ENCODE measurements at regions not wholly inside any gene's neighbourhood (a gene's known extent, or its start where the extent isn't known, plus 50 kb on each side); places are given as distances from the start of the nearest gene placed in this dataset.

- TF ChIP-seq REST (IDR thresholded peaks at IDR 0.05; ENCODE audit: borderline replicate concordance) (peak; percentile 61), REST (CRISPR knock-in tag; IDR thresholded peaks at IDR 0.05; ENCODE audit: low read depth) (no peak)
These were observed 266.8 kb downstream of the C4orf33 start (continued) for GRCh38 chr4:129362691-129363274.
